Esophagus squamous epithelium (tissue), 5 donors: ENCODE measurements at regions not wholly inside any gene's neighbourhood (a gene's known extent, or its start where the extent isn't known, plus 50 kb on each side); places are given as distances from the start of the nearest gene placed in this dataset.

Experiments used
- DNase-seq: peaks from one replicate; lab custom pipeline; 2025; lab: John Stamatoyannopoulos, UW
- H3K27ac ChIP-seq, 4 donors: fragments of 200-600 bp; sonication (generic); one replicate each; pipeline ENCODE4 v1.5.1; 2016 to 2019; ENCODE audit warnings: mild to moderate bottlenecking in 1 of 4
- H3K27me3 ChIP-seq, 4 donors: fragments of 200-600 bp; sonication (generic); 1 replicate in 3 of 4; 2 replicates in 1 of 4; pipeline versions ENCODE4 v1.5.1 to v1.6.0; 2017 to 2021; ENCODE audit warnings: antibody characterized with exemption in 1 of 4
- H3K36me3 ChIP-seq, 3 donors: fragments of 200-600 bp; sonication (generic); one replicate each; pipeline ENCODE4 v1.5.1; 2016 to 2019
- H3K4me1 ChIP-seq, 3 donors: fragments of 200-600 bp; sonication (generic); one replicate each; pipeline ENCODE4 v1.5.1; 2017 to 2019
- H3K4me3 ChIP-seq, 4 donors: fragments of 200-600 bp; sonication (generic); 1 replicate in 3 of 4; 2 replicates in 1 of 4; pipeline ENCODE4 v1.5.1; 2016 to 2019; ENCODE audit warnings: mild to moderate bottlenecking in 2 of 4, moderate library complexity in 1 of 4
- H3K9me3 ChIP-seq, 3 donors: fragments of 200-600 bp; sonication (generic); one replicate each; pipeline ENCODE4 v1.5.1; 2016 to 2019
- POLR2A ChIP-seq, 4 donors: fragments of 450-650 bp; IDR thresholded peaks; one replicate each; pipeline ENCODE4 v1.6.1; 2017; ENCODE audit warnings: antibody characterized with exemption in 4 of 4, mild to moderate bottlenecking in 4 of 4, moderate library complexity in 3 of 4
- WGBS, 2 donors: methylation state at CpG; one replicate each; pipeline ENCODE4 v1.1.5; 2018; 5-methylcytosine and 5-hydroxymethylcytosine counted together
- intact Hi-C: fragments of 100-400 bp; cut with DNase I; formaldehyde crosslinking; loops from one replicate; pipeline ENCODE4 v1.15.0; 2022
- TF ChIP-seq, protein P1 (sequence below), 6 experiments: fragments of 450-650 bp in 4 of 6; fragments of 200-600 bp in 2 of 6; sonication (generic) in 2 of 6; IDR thresholded peaks; one replicate each; pipeline ENCODE4 v1.5.1; 2016 to 2019; ENCODE audit warnings: antibody characterized with exemption in 6 of 6, mild to moderate bottlenecking in 4 of 6, moderate library complexity in 4 of 6
- donor health status: DM: yes; HTN: yes; CAD: no.

DNA sequence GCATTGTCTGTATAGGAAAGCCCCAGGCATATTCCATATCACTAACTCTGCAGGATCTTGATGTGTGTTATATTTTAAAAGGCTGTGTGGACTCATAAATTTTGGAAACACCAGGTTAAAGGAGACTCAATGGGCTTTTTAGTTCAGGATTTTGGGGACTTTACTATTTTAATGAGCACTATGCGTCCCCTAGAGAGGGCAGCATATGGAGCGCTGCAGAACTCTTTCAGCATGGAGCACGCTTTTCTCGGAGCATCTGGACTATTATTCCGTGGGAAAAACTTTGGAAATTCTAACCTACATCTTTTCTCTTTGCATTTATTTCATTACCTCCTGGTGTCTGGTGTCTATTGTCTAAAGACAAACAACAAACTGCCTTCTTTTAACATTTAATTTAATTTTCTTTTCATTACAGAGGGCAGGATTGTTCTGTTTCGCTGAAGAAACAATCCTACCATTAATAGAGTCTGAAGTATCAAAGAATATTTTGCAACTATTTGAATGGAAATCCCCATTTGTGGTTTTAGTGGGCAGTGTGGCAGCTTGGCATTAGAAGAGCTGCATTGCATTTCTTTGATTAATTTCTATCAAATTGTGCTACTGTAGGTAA, 399.9 kb upstream of the HSF2 start:
- Histone ChIP-seq H3K36me3 (no peaks in the 10 kb centered on the region), H3K27me3 (no peaks in the 10 kb centered on the region), H3K27ac (no peak overlapping the region), H3K4me3 (no peak overlapping the region), H3K4me1 (no peaks in the 10 kb centered on the region), H3K9me3 (no peaks in the 10 kb centered on the region)
- intact Hi-C loops, result no loop called here
- 67 to 83% methylated on average over 6 of the region's 6 CpGs for WGBS, 2 donors
- DNase-seq, result no peak
- TF ChIP-seq POLR2A (IDR thresholded peaks at IDR 0.05), result no peak
- TF ChIP-seq, protein P1, sequence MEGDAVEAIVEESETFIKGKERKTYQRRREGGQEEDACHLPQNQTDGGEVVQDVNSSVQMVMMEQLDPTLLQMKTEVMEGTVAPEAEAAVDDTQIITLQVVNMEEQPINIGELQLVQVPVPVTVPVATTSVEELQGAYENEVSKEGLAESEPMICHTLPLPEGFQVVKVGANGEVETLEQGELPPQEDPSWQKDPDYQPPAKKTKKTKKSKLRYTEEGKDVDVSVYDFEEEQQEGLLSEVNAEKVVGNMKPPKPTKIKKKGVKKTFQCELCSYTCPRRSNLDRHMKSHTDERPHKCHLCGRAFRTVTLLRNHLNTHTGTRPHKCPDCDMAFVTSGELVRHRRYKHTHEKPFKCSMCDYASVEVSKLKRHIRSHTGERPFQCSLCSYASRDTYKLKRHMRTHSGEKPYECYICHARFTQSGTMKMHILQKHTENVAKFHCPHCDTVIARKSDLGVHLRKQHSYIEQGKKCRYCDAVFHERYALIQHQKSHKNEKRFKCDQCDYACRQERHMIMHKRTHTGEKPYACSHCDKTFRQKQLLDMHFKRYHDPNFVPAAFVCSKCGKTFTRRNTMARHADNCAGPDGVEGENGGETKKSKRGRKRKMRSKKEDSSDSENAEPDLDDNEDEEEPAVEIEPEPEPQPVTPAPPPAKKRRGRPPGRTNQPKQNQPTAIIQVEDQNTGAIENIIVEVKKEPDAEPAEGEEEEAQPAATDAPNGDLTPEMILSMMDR (IDR thresholded peaks at IDR 0.05), result no peak

DNA sequence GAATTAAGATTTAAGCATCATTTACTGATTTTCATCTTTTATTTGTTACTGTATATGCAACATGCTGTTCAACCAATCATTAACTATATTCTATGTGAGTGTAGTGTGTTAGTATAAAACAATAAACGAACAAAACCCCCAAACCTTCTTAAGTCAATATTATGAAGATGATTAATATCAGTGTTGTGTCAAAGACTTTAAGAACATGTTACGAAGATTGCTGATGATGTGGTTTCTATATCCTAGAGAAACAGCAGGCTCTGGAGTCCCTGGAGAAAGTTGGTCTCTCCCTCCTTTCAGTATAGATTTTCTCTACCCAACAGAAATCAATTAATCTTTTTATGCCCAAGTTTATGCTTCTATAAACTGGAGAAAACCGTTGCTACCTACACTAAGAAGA, 393.8 kb upstream of the HSF2 start:
- H3K27ac ChIP-seq, result no peak overlapping the region
- 50 to 54% methylated on average over 3 of the region's 3 CpGs for WGBS, 2 donors
- H3K27me3 ChIP-seq, result no peaks in the 10 kb centered on the region
- no peaks in the 10 kb centered on the region for H3K36me3 ChIP-seq
- intact Hi-C loops, result no loop called here
- DNase-seq, result no peak
- no peak overlapping the region for H3K4me3 ChIP-seq
- H3K4me1 ChIP-seq, result no peaks in the 10 kb centered on the region
- no peak for TF ChIP-seq POLR2A (IDR thresholded peaks at IDR 0.05)
- TF ChIP-seq, protein P1 (IDR thresholded peaks at IDR 0.05), result no peak
- no peaks in the 10 kb centered on the region for H3K9me3 ChIP-seq

DNA sequence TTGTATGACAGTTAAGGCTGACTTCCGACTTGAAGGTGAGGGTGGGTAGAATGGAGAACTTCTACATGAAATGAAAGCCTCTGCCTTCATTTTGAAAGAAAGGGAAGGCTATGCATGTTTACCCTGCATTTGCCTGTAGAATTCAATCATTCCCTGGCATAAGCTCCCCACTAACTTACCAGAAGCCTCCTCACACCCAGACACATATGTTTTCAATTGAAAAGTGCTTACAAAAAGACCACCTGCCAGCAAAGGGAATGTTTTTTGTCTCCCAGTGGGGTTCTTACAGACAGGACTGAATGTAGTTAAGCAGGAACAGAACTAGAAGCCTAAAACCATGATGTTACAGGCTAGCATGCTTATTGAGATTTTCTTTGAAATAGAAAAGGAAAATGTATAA, 392.1 kb upstream of the HSF2 start:
- Histone ChIP-seq H3K4me1 (no peaks in the 10 kb centered on the region), H3K4me3 (no peak overlapping the region), H3K9me3 (no peaks in the 10 kb centered on the region), H3K27me3 (no peaks in the 10 kb centered on the region), H3K36me3 (no peaks in the 10 kb centered on the region), H3K27ac (no peak overlapping the region)
- intact Hi-C loops, result no loop called here
- no peak for DNase-seq
- 50 to 56% methylated on average over 1 of the region's 1 CpG for WGBS, 2 donors
- TF ChIP-seq, protein P1 (IDR thresholded peaks at IDR 0.05), result no peak
- TF ChIP-seq POLR2A (IDR thresholded peaks at IDR 0.05), result no peak

DNA sequence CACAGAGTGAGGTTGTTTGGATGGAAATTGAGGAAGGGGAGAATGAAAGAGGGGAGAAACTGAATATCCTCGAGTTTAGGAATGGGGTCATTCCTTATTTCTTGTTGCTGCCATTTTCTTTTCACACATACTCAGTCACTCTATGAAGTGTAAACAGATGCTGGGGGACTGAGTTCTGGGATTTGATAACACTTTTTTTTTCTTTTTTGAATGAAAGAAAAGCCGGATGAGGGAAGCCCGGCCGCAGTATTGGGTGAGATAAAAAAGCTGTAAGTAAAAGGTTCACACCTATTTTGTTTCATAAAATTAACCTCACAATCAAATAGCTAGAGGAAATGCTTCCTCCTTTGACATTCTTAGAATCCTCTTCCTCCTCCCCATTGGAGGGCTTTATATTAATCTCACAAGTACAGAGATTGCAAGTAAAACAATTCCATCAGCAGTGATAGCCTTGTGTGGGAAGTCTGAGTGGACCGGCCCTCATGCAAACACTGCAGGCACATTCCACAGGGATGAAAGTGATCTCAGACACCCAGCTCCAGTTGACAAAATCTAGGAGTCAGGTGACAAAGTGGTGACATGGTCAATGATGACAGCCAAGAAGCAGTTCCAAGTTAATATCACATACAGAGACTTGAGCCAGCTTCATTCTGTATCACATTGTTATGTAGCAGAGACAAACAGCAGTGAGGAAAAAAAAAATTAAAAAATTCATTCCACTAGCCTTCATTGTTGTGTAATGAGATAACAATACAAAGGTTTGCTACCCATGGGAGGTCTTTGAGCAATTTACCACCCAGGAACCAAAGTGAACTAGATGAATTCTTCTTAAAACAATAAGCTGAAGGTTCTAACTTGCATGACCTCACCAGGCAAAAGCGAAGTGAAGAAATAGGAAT, 391.1 kb upstream of the HSF2 start:
- no peaks in the 10 kb centered on the region for H3K36me3 ChIP-seq

DNA sequence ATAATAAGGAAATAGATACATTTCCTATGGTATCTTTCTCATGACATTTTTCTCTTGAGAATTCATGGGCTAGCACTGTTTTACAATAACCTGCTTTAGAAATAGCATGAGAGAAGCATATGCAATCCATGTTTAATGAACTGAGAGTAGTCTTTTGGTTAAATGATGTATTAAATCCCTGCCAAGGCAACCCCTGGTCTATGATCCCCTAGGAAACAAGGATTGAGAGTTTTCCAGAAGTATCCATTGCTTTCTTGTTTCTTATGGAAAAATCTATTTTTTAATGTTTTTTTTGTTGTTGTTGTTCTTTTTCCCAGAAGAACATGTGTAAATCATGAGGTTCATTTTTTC, 390.5 kb upstream of the HSF2 start:
- Histone ChIP-seq H3K27me3 (no peaks in the 10 kb centered on the region), H3K36me3 (no peaks in the 10 kb centered on the region), H3K4me1 (no peaks in the 10 kb centered on the region), H3K27ac (no peak overlapping the region), H3K9me3 (no peaks in the 10 kb centered on the region), H3K4me3 (no peak overlapping the region)
- intact Hi-C loops, result no loop called here
- TF ChIP-seq, protein P1 (IDR thresholded peaks at IDR 0.05), result no peak
- no peak for TF ChIP-seq POLR2A (IDR thresholded peaks at IDR 0.05)
- no peak for DNase-seq

More for the DNA sequence above, 391.1 kb upstream of the HSF2 start:
- no peak for DNase-seq
- H3K9me3 ChIP-seq, result no peaks in the 10 kb centered on the region
- intact Hi-C loops, result no loop called here
- no peak overlapping the region for H3K27ac ChIP-seq
- TF ChIP-seq POLR2A (IDR thresholded peaks at IDR 0.05), result no peak
- TF ChIP-seq, protein P1 (IDR thresholded peaks at IDR 0.05), result no peak
- no peaks in the 10 kb centered on the region for H3K4me1 ChIP-seq
- H3K27me3 ChIP-seq, result no peaks in the 10 kb centered on the region
- 69 to 70% methylated on average over 6 of the region's 6 CpGs for WGBS, 2 donors
- H3K4me3 ChIP-seq, result no peak overlapping the region
